ENCODE measurements at regions not wholly inside any gene's neighbourhood (a gene's known extent, or its start where the extent isn't known, plus 50 kb on each side); places are given as distances from the start of the nearest gene placed in this dataset.

DNA sequence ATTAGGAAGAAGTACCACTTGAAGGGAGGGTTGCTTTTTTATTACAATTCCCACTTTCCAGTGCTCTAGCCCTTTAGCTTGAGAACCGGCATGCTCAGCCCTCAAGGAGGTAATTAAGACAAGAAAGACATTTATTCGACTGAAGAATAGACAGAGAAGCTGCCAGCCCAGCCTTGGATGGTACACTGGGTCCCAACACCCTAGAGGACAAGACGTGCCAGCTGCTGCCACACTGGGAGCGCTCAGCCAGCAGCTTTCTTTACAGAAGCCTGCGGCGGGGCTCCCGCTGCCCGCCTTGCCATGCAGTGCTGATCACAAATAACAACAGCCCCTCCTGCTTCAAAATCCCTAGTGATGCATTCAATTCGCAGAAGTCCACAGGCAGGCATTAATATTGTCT, 746.3 kb upstream of the RAB6C start:
- Histone ChIP-seq H3K36me3 (no peaks in the 10 kb centered on the region), H3K4me1 (no peaks in the 10 kb centered on the region), H3K27ac (no peak overlapping the region), H3K9me3 (peaks cover 0 to 2% of the 10 kb centered on the region in 2 donors), H3K27me3 (no peaks in the 10 kb centered on the region), H3K4me3 (no peak overlapping the region)
- TF ChIP-seq, protein P1, sequence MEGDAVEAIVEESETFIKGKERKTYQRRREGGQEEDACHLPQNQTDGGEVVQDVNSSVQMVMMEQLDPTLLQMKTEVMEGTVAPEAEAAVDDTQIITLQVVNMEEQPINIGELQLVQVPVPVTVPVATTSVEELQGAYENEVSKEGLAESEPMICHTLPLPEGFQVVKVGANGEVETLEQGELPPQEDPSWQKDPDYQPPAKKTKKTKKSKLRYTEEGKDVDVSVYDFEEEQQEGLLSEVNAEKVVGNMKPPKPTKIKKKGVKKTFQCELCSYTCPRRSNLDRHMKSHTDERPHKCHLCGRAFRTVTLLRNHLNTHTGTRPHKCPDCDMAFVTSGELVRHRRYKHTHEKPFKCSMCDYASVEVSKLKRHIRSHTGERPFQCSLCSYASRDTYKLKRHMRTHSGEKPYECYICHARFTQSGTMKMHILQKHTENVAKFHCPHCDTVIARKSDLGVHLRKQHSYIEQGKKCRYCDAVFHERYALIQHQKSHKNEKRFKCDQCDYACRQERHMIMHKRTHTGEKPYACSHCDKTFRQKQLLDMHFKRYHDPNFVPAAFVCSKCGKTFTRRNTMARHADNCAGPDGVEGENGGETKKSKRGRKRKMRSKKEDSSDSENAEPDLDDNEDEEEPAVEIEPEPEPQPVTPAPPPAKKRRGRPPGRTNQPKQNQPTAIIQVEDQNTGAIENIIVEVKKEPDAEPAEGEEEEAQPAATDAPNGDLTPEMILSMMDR (IDR thresholded peaks at IDR 0.05), result no peak
- ATAC-seq (no peak), DNase-seq (no peak)
- intact Hi-C loops (cut with DNase I), result no loop called here

DNA sequence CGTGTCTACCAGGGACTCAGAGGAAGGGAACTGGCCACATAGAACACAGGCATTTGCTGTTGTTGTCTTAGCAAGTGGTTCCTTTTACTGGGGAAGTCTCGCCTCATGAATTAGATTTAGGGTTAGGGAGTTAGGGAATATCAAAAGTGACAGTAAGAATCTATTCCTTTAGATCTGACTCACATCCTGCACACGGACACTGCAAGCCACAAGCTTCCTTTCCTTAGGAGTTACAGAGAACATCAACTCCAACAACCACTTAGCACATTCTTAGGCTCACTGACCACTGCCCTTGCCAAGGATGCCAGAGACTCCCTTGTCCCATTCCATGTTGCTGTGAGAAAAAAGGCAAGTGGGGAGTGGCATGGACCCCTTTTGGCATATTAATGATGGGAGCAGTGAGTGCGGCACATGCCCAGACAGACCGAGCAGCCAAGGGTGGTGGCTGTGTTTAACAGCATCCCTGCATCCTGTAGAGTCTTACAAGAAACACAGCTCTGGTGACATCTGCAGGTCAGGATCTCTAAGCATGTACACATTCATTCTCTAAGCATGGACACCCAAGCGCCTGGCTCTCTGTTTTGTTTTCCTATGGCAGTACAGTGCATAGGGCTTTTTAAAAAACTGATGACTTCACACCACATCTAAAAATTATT, 745.6 kb upstream of the RAB6C start:
- TF ChIP-seq, protein P1 (IDR thresholded peaks at IDR 0.05), result no peak
- Histone ChIP-seq H3K36me3 (no peaks in the 10 kb centered on the region), H3K4me3 (no peak overlapping the region), H3K4me1 (no peaks in the 10 kb centered on the region), H3K27ac (no peak overlapping the region), H3K9me3 (peaks cover 0 to 2% of the 10 kb centered on the region in 2 donors), H3K27me3 (no peaks in the 10 kb centered on the region)
- DNase-seq, result peak in 1 of 4 donors; percentile 41
- peak; percentile 29 for ATAC-seq
- intact Hi-C loops (cut with DNase I), result no loop called here

DNA sequence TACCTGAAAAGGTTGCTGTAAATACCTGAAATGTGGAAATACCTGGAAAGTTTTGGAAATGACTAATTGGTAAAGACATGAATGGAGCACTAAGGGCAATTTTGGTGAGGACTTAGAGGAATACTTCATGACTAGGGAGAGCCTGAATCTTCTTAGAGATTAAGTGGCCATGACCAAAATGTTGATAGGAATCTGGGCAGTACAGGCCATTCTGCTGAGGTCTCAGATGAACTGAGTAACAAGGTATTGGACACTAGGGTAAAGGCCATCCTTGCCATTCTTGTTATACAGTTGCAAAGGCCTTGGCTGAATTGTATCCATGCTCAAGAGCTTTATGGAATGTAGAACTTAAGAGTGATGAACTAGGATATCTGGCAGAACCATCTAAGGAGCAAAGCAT, 742.9 kb upstream of the RAB6C start:
- no peaks in the 10 kb centered on the region for H3K36me3 ChIP-seq
- H3K4me1 ChIP-seq, result no peaks in the 10 kb centered on the region
- ATAC-seq (no peak), DNase-seq (no peak)
- H3K4me3 ChIP-seq, result no peak overlapping the region
- H3K27ac ChIP-seq, result no peak overlapping the region
- H3K9me3 ChIP-seq, result peaks cover 0 to 2% of the 10 kb centered on the region in 2 donors
- intact Hi-C loops (cut with DNase I), result no loop called here
- TF ChIP-seq, protein P1 (IDR thresholded peaks at IDR 0.05), result no peak
- no peaks in the 10 kb centered on the region for H3K27me3 ChIP-seq

DNA sequence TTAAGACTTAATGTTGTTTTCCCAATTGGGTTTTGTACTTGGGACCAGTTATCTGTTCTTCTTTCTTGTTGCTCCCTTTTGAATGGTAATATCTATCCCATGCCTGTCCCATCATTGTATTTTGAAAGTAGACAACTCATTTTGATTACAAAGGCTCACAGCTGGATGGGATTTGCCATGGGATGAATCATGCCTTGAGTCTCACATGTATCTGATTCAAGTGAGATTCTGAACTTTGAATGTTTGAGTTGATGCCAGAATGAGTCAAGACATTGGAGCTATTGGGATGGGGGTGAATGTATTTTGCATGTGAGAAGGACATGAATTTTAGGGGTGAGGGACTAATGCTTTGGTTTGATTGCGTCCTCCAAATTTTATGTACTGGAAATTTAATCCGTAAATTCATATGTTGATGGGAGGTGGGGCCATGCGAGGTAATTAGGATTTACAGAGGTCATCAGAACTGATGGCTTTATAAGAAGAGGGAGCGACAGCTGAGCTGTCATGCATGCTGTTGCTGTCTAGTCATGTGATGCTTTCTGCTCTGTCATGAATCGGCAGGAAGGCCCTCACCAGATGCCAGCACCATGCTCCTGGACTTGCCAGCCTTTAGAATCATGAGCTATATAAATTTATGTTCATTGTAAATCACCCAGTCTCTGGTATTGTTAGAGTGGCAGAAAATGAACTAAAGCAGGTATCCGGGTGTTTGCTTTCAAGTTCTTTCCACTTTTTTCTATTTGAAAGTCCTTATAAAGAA, 741.3 kb upstream of the RAB6C start:
- Histone ChIP-seq H3K9me3 (peaks cover 0 to 2% of the 10 kb centered on the region in 2 donors), H3K4me3 (no peak overlapping the region), H3K27ac (no peak overlapping the region), H3K27me3 (no peaks in the 10 kb centered on the region), H3K36me3 (no peaks in the 10 kb centered on the region), H3K4me1 (no peaks in the 10 kb centered on the region)
- DNase-seq (no peak), ATAC-seq (no peak)
- intact Hi-C loops (cut with DNase I), result no loop called here
- TF ChIP-seq, protein P1 (IDR thresholded peaks at IDR 0.05), result no peak

DNA sequence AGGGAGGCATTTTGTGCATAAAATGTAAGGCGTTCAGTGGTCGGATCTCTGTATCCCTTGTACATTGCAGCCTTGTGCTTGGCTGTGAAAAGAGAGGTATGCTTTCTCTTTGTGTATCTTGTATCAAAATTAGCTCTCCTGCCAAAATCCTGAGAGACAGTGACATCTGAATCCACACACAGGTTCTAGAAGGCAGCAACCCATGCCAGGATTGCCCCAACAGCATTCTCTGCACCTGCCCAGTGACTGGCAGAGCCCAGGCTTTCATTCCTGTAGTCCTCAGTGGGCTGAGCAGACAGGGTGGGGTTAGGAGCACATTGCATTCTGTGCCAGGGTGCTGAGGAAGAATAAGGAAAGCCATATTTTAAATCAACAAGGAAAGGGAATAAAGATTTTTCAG, 740.3 kb upstream of the RAB6C start:
- peaks cover 0 to 2% of the 10 kb centered on the region in 2 donors for H3K9me3 ChIP-seq
- H3K4me3 ChIP-seq, result no peak overlapping the region
- H3K27me3 ChIP-seq, result no peaks in the 10 kb centered on the region
- DNase-seq (no peak), ATAC-seq (no peak)
- no peak overlapping the region for H3K27ac ChIP-seq
- H3K4me1 ChIP-seq, result no peaks in the 10 kb centered on the region
- intact Hi-C loops (cut with DNase I), result no loop called here
- TF ChIP-seq, protein P1 (IDR thresholded peaks at IDR 0.05), result no peak
- H3K36me3 ChIP-seq, result no peaks in the 10 kb centered on the region
